Fibroblast of lung (primary cell): ENCODE measurements at regions not wholly inside any gene's neighbourhood (a gene's known extent, or its start where the extent isn't known, plus 50 kb on each side); places are given as distances from the start of the nearest gene placed in this dataset.

Experiments used
- CTCF ChIP-seq, 2 donors: IDR thresholded peaks in 1 of 2; conservative IDR thresholded peaks in 1 of 2; 1 replicate in 1 of 2; 2 replicates in 1 of 2; pipeline ENCODE4 v1.5.1; 2011 to 2012; ENCODE audit warnings: low read length in 2 of 2, control low read depth in 1 of 2, inconsistent platforms in 1 of 2, low read depth in 1 of 2, mild to moderate bottlenecking in 1 of 2
- EZH2 ChIP-seq: IDR thresholded peaks from 2 replicates; pipeline ENCODE4 v1.5.1; 2012; ENCODE audit warnings: low read length, control low read depth, mild to moderate bottlenecking; ENCODE audit errors: missing control alignments

DNA sequence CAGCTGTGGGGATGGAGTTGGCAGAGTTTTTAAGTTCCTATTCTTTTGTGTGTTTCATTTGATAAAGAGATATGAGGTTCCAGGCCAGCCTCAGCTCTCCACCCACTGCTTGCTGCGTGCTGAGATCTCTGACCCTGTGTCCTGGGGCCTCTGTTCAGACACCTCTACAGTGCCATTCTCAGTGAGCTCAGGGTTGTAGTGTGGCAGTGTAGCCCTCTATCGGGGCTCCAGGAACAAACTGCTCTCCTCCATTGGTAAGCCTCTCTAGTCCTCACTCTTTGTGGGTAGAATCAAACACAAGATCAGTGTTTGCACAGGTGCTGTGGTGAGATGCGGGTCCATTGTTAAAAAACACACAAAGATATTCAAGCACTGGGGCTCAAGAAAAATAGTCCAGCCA is 386.6 kb upstream of the RPS23 start:
- no peak for TF ChIP-seq CTCF (conservative IDR thresholded peaks at IDR 0.05 in 1 of 2, IDR thresholded peaks at IDR 0.05 in 1 of 2; ENCODE audit: low read depth in 1 of 2, low read length in 2 of 2)
- TF ChIP-seq EZH2: no peak
